Duodenal mucosa (tissue), 2 donors: ENCODE measurements at regions not wholly inside any gene's neighbourhood (a gene's known extent, or its start where the extent isn't known, plus 50 kb on each side); places are given as distances from the start of the nearest gene placed in this dataset.

Experiments
- H3K27ac ChIP-seq: one replicate; pipeline ENCODE4 v1.7.0; 2013; ENCODE audit warnings: low read depth, low read length
- H3K27me3 ChIP-seq, 2 donors: one replicate each; pipeline ENCODE4 v1.7.0; 2013; ENCODE audit warnings: low read length in 2 of 2, control low read depth in 1 of 2; ENCODE audit not compliant: insufficient read depth in 2 of 2, control insufficient read depth in 1 of 2
- H3K36me3 ChIP-seq, 2 donors: one replicate each; pipeline ENCODE4 v1.7.0; 2013; ENCODE audit warnings: low read length in 2 of 2, control low read depth in 1 of 2; ENCODE audit not compliant: insufficient read depth in 2 of 2, control insufficient read depth in 1 of 2
- H3K4me1 ChIP-seq, 2 donors: one replicate each; pipeline ENCODE4 v1.7.0; 2013; ENCODE audit warnings: low read length in 2 of 2, control low read depth in 1 of 2; ENCODE audit not compliant: insufficient read depth in 2 of 2, control insufficient read depth in 1 of 2
- H3K4me3 ChIP-seq, 2 donors: one replicate each; pipeline ENCODE4 v1.7.0; 2013; ENCODE audit warnings: low read length in 2 of 2, low read depth in 1 of 2
- H3K9ac ChIP-seq, 2 donors: one replicate each; pipeline ENCODE4 v1.7.0; 2013; ENCODE audit warnings: low read length in 2 of 2, low read depth in 1 of 2
- H3K9me3 ChIP-seq, 2 donors: one replicate each; pipeline ENCODE4 v1.7.0; 2013; ENCODE audit warnings: low read length in 2 of 2, control low read depth in 1 of 2; ENCODE audit not compliant: control insufficient read depth in 1 of 2

GRCh38 chr2:7934476-7934875 is 747.4 kb upstream of the ID2 start:
- Histone ChIP-seq H3K27ac (no peak overlapping the region), H3K9ac (no peak overlapping the region), H3K27me3 (peaks cover 0 to 3% of the 10 kb centered on the region in 2 donors), H3K4me3 (no peak overlapping the region), H3K4me1 (no peaks in the 10 kb centered on the region), H3K9me3 (no peaks in the 10 kb centered on the region), H3K36me3 (no peaks in the 10 kb centered on the region)

GRCh38 chr2:7937082-7937481 is 744.8 kb upstream of the ID2 start:
- no peaks in the 10 kb centered on the region for H3K36me3 ChIP-seq
- no peaks in the 10 kb centered on the region for H3K4me1 ChIP-seq
- no peak overlapping the region for H3K27ac ChIP-seq
- H3K4me3 ChIP-seq, result no peak overlapping the region
- no peak overlapping the region for H3K9ac ChIP-seq
- H3K27me3 ChIP-seq, result no peaks in the 10 kb centered on the region
- H3K9me3 ChIP-seq, result no peaks in the 10 kb centered on the region

- Histone ChIP-seq H3K9me3 (no peaks in the 10 kb centered on the region), H3K4me3 (no peak overlapping the region), H3K36me3 (no peaks in the 10 kb centered on the region), H3K27me3 (peaks cover 0 to 3% of the 10 kb centered on the region in 2 donors), H3K9ac (no peak overlapping the region), H3K27ac (no peak overlapping the region), H3K4me1 (no peaks in the 10 kb centered on the region)
Observed at GRCh38 chr2:7940723-7941122, 741.1 kb upstream of the ID2 start.

- Histone ChIP-seq H3K27me3 (peaks cover 0 to 3% of the 10 kb centered on the region in 2 donors), H3K9ac (no peak overlapping the region), H3K4me1 (no peaks in the 10 kb centered on the region), H3K4me3 (no peak overlapping the region), H3K9me3 (no peaks in the 10 kb centered on the region), H3K36me3 (no peaks in the 10 kb centered on the region), H3K27ac (no peak overlapping the region)
Observed at GRCh38 chr2:7943446-7943845, 738.4 kb upstream of the ID2 start.

GRCh38 chr2:7945026-7945425 is 736.8 kb upstream of the ID2 start:
- H3K36me3 ChIP-seq, result no peaks in the 10 kb centered on the region
- no peak overlapping the region for H3K27ac ChIP-seq
- H3K4me3 ChIP-seq, result no peak overlapping the region
- H3K9ac ChIP-seq, result no peak overlapping the region
- H3K27me3 ChIP-seq, result peaks cover 0 to 3% of the 10 kb centered on the region in 2 donors
- H3K9me3 ChIP-seq, result no peaks in the 10 kb centered on the region
- no peaks in the 10 kb centered on the region for H3K4me1 ChIP-seq

- no peak overlapping the region for H3K9ac ChIP-seq
- no peaks in the 10 kb centered on the region for H3K9me3 ChIP-seq
- H3K36me3 ChIP-seq, result no peaks in the 10 kb centered on the region
- no peaks in the 10 kb centered on the region for H3K27me3 ChIP-seq
- H3K4me1 ChIP-seq, result peaks cover 0 to 4% of the 10 kb centered on the region in 2 donors
- H3K27ac ChIP-seq, result no peak overlapping the region
- H3K4me3 ChIP-seq, result no peak overlapping the region
Observed at GRCh38 chr2:7950035-7950612, 731.7 kb upstream of the ID2 start.

GRCh38 chr2:7951001-7951400 is 730.9 kb upstream of the ID2 start:
- no peak overlapping the region for H3K9ac ChIP-seq
- H3K27ac ChIP-seq, result no peak overlapping the region
- no peak overlapping the region for H3K4me3 ChIP-seq
- H3K36me3 ChIP-seq, result no peaks in the 10 kb centered on the region
- H3K27me3 ChIP-seq, result no peaks in the 10 kb centered on the region
- peaks cover 0 to 4% of the 10 kb centered on the region in 2 donors for H3K4me1 ChIP-seq
- no peaks in the 10 kb centered on the region for H3K9me3 ChIP-seq

- no peak overlapping the region for H3K4me3 ChIP-seq
- H3K4me1 ChIP-seq, result peaks cover 0 to 4% of the 10 kb centered on the region in 2 donors
- H3K9ac ChIP-seq, result no peak overlapping the region
- H3K9me3 ChIP-seq, result no peaks in the 10 kb centered on the region
- H3K27me3 ChIP-seq, result no peaks in the 10 kb centered on the region
- no peaks in the 10 kb centered on the region for H3K36me3 ChIP-seq
- no peak overlapping the region for H3K27ac ChIP-seq
Observed at GRCh38 chr2:7951490-7951889, 730.4 kb upstream of the ID2 start.

- H3K4me3 ChIP-seq, result no peak overlapping the region
- peaks cover 0 to 4% of the 10 kb centered on the region in 2 donors for H3K4me1 ChIP-seq
- no peak overlapping the region for H3K27ac ChIP-seq
- H3K27me3 ChIP-seq, result no peaks in the 10 kb centered on the region
- H3K9me3 ChIP-seq, result no peaks in the 10 kb centered on the region
- H3K36me3 ChIP-seq, result no peaks in the 10 kb centered on the region
- H3K9ac ChIP-seq, result no peak overlapping the region
Observed at GRCh38 chr2:7952046-7952745, 729.7 kb upstream of the ID2 start.

- Histone ChIP-seq H3K9ac (no peak overlapping the region), H3K4me1 (peaks cover 0 to 4% of the 10 kb centered on the region in 2 donors), H3K9me3 (no peaks in the 10 kb centered on the region)
Observed at GRCh38 chr2:7953195-7953594, 728.7 kb upstream of the ID2 start.

More at GRCh38 chr2:7953195-7953594, 728.7 kb upstream of the ID2 start:
- Histone ChIP-seq H3K36me3 (no peaks in the 10 kb centered on the region), H3K27me3 (no peaks in the 10 kb centered on the region), H3K4me3 (no peak overlapping the region), H3K27ac (no peak overlapping the region)
